ENCODE measurements at regions not wholly inside any gene's neighbourhood (a gene's known extent, or its start where the extent isn't known, plus 50 kb on each side); places are given as distances from the start of the nearest gene placed in this dataset.

- DNase-seq (ENCODE audit: low spot score in 2 of 2): no peak
- no peak overlapping the region for H3K4me3 ChIP-seq
- H3K9me3 ChIP-seq: no peaks in the 10 kb centered on the region
- H3K4me1 ChIP-seq: no peaks in the 10 kb centered on the region
- in situ Hi-C loops (cut with MboI; ENCODE audit: low sequenced_read_pairs): no loop called here
- no peaks in the 10 kb centered on the region for H3K27me3 ChIP-seq (ENCODE audit: low read depth)
- H3K36me3 ChIP-seq (replicated peaks): no peaks in the 10 kb centered on the region
These were observed 75.0 kb upstream of the WSB1 start for GRCh38 chr17:27218719-27219488.

- in situ Hi-C loops (cut with MboI; ENCODE audit: low sequenced_read_pairs): no loop called here
- no peak overlapping the region for H3K4me3 ChIP-seq
- H3K4me1 ChIP-seq: no peaks in the 10 kb centered on the region
- H3K27me3 ChIP-seq (ENCODE audit: low read depth): no peaks in the 10 kb centered on the region
- H3K9me3 ChIP-seq: no peaks in the 10 kb centered on the region
- no peak for DNase-seq (ENCODE audit: low spot score in 2 of 2)
- no peaks in the 10 kb centered on the region for H3K36me3 ChIP-seq (replicated peaks)
These were observed 71.4 kb upstream of the WSB1 start for GRCh38 chr17:27222515-27222914.

GRCh38 chr17:27224526-27225315 is 69.2 kb upstream of the WSB1 start:
- H3K36me3 ChIP-seq (replicated peaks): no peaks in the 10 kb centered on the region
- no peaks in the 10 kb centered on the region for H3K9me3 ChIP-seq
- H3K4me1 ChIP-seq: no peaks in the 10 kb centered on the region
- no peak overlapping the region for H3K4me3 ChIP-seq
- no peaks in the 10 kb centered on the region for H3K27me3 ChIP-seq (ENCODE audit: low read depth)
- DNase-seq (ENCODE audit: low spot score in 2 of 2): no peak
- in situ Hi-C loops (cut with MboI; ENCODE audit: low sequenced_read_pairs): loop anchor here (25.0 kb wide), 2 partner anchors 238 to 613 kb away; partner anchors contain the start of gene KSR1

- DNase-seq (ENCODE audit: low spot score in 2 of 2): no peak
- no peaks in the 10 kb centered on the region for H3K36me3 ChIP-seq (replicated peaks)
- no peaks in the 10 kb centered on the region for H3K4me1 ChIP-seq
- H3K4me3 ChIP-seq: no peak overlapping the region
- H3K27me3 ChIP-seq (ENCODE audit: low read depth): no peaks in the 10 kb centered on the region
- H3K9me3 ChIP-seq: no peaks in the 10 kb centered on the region
- in situ Hi-C loops (cut with MboI; ENCODE audit: low sequenced_read_pairs): loop anchor here (25.0 kb wide), 2 partner anchors 236 to 611 kb away; partner anchors contain the start of gene KSR1
These were observed 67.2 kb upstream of the WSB1 start for GRCh38 chr17:27226611-27227230.

- no peaks in the 10 kb centered on the region for H3K4me1 ChIP-seq
- H3K4me3 ChIP-seq: no peak overlapping the region
- H3K27me3 ChIP-seq (ENCODE audit: low read depth): no peaks in the 10 kb centered on the region
- in situ Hi-C loops (cut with MboI; ENCODE audit: low sequenced_read_pairs): loop anchor here (5.0 to 25.0 kb wide), 4 partner anchors 231 to 606 kb away; partner anchors contain the start of gene KSR1
- no peaks in the 10 kb centered on the region for H3K36me3 ChIP-seq (replicated peaks)
- no peak for DNase-seq (ENCODE audit: low spot score in 2 of 2)
- no peaks in the 10 kb centered on the region for H3K9me3 ChIP-seq
These were observed 62.9 kb upstream of the WSB1 start for GRCh38 chr17:27230996-27231395.

- H3K9me3 ChIP-seq: no peaks in the 10 kb centered on the region
- no peaks in the 10 kb centered on the region for H3K36me3 ChIP-seq (replicated peaks)
- no peaks in the 10 kb centered on the region for H3K27me3 ChIP-seq (ENCODE audit: low read depth)
- no peak for DNase-seq (ENCODE audit: low spot score in 2 of 2)
- in situ Hi-C loops (cut with MboI; ENCODE audit: low sequenced_read_pairs): loop anchor here (5.0 to 25.0 kb wide), 4 partner anchors 230 to 605 kb away; partner anchors contain the start of gene KSR1
- no peak overlapping the region for H3K4me3 ChIP-seq
- H3K4me1 ChIP-seq: no peaks in the 10 kb centered on the region
These were observed 61.6 kb upstream of the WSB1 start for GRCh38 chr17:27232328-27232727.

GRCh38 chr17:27233059-27233458 is 60.9 kb upstream of the WSB1 start:
- no peaks in the 10 kb centered on the region for H3K36me3 ChIP-seq (replicated peaks)
- no peaks in the 10 kb centered on the region for H3K9me3 ChIP-seq
- no peaks in the 10 kb centered on the region for H3K27me3 ChIP-seq (ENCODE audit: low read depth)
- peak in 1 of 2 experiments; percentile 12 for DNase-seq (ENCODE audit: low spot score in 2 of 2)
- H3K4me3 ChIP-seq: no peak overlapping the region
- no peaks in the 10 kb centered on the region for H3K4me1 ChIP-seq
- in situ Hi-C loops (cut with MboI; ENCODE audit: low sequenced_read_pairs): loop anchor here (5.0 to 25.0 kb wide), 4 partner anchors 229 to 604 kb away; partner anchors contain the start of gene KSR1

GRCh38 chr17:27233776-27234175 is 60.1 kb upstream of the WSB1 start:
- in situ Hi-C loops (cut with MboI; ENCODE audit: low sequenced_read_pairs): loop anchor here (5.0 to 25.0 kb wide), 4 partner anchors 229 to 604 kb away; partner anchors contain the start of gene KSR1
- no peak for DNase-seq (ENCODE audit: low spot score in 2 of 2)
- Histone ChIP-seq H3K9me3 (no peaks in the 10 kb centered on the region), H3K4me3 (no peak overlapping the region), H3K36me3 (replicated peaks) (no peaks in the 10 kb centered on the region), H3K4me1 (no peaks in the 10 kb centered on the region), H3K27me3 (ENCODE audit: low read depth) (no peaks in the 10 kb centered on the region)

GRCh38 chr17:27236717-27237315 is 57.1 kb upstream of the WSB1 start:
- Histone ChIP-seq H3K9me3 (no peaks in the 10 kb centered on the region), H3K27me3 (ENCODE audit: low read depth) (no peaks in the 10 kb centered on the region), H3K36me3 (replicated peaks) (no peaks in the 10 kb centered on the region), H3K4me3 (no peak overlapping the region), H3K4me1 (no peaks in the 10 kb centered on the region)
- in situ Hi-C loops (cut with MboI; ENCODE audit: low sequenced_read_pairs): loop anchor here (10.0 to 25.0 kb wide), 3 partner anchors 225 to 600 kb away; partner anchors contain the start of gene KSR1
- DNase-seq (ENCODE audit: low spot score in 2 of 2): peak; percentile 52 to 84

GRCh38 chr17:27237890-27238289 is 56.0 kb upstream of the WSB1 start:
- H3K9me3 ChIP-seq: no peaks in the 10 kb centered on the region
- DNase-seq (ENCODE audit: low spot score in 2 of 2): no peak
- no peaks in the 10 kb centered on the region for H3K4me1 ChIP-seq
- H3K27me3 ChIP-seq (ENCODE audit: low read depth): no peaks in the 10 kb centered on the region
- in situ Hi-C loops (cut with MboI; ENCODE audit: low sequenced_read_pairs): loop anchor here (10.0 to 25.0 kb wide), 3 partner anchors 224 to 599 kb away; partner anchors contain the start of gene KSR1
- no peak overlapping the region for H3K4me3 ChIP-seq
- no peaks in the 10 kb centered on the region for H3K36me3 ChIP-seq (replicated peaks)

- H3K9me3 ChIP-seq: no peaks in the 10 kb centered on the region
- H3K4me1 ChIP-seq: no peaks in the 10 kb centered on the region
- no peak for DNase-seq (ENCODE audit: low spot score in 2 of 2)
- H3K36me3 ChIP-seq (replicated peaks): no peaks in the 10 kb centered on the region
- no peak overlapping the region for H3K4me3 ChIP-seq
- H3K27me3 ChIP-seq (ENCODE audit: low read depth): no peaks in the 10 kb centered on the region
- in situ Hi-C loops (cut with MboI; ENCODE audit: low sequenced_read_pairs): loop anchor here (10.0 to 25.0 kb wide), 3 partner anchors 223 to 598 kb away; partner anchors contain the start of gene KSR1
These were observed 54.9 kb upstream of the WSB1 start for GRCh38 chr17:27239046-27239445.

- H3K4me1 ChIP-seq: no peaks in the 10 kb centered on the region
- no peak for DNase-seq (ENCODE audit: low spot score in 2 of 2)
- no peaks in the 10 kb centered on the region for H3K36me3 ChIP-seq (replicated peaks)
- no peak overlapping the region for H3K4me3 ChIP-seq
- no peaks in the 10 kb centered on the region for H3K9me3 ChIP-seq
- H3K27me3 ChIP-seq (ENCODE audit: low read depth): no peaks in the 10 kb centered on the region
- in situ Hi-C loops (cut with MboI; ENCODE audit: low sequenced_read_pairs): loop anchor here (10.0 to 25.0 kb wide), 3 partner anchors 223 to 598 kb away; partner anchors contain the start of gene KSR1
These were observed 54.3 kb upstream of the WSB1 start for GRCh38 chr17:27239584-27239983.

All from HAP-1 (cell line).